HFF-Myc (cell line): ENCODE measurements at regions not wholly inside any gene's neighbourhood (a gene's known extent, or its start where the extent isn't known, plus 50 kb on each side); places are given as distances from the start of the nearest gene placed in this dataset.

ENCODE experiments used
- DNase-seq: peaks from one replicate; pipeline ENCODE4 v3.0.0-alpha.2; 2011; ENCODE audit warnings: low read depth; ENCODE audit errors: extremely low read depth
- H3K4me3 ChIP-seq: replicated peaks from 2 replicates; pipeline ENCODE4 v1.5.1; 2011; ENCODE audit warnings: low read depth, mild to moderate bottlenecking, control low read depth, low read length
- CTCF ChIP-seq: IDR thresholded peaks from 2 replicates; pipeline ENCODE4 v1.5.1; 2012; ENCODE audit warnings: mild to moderate bottlenecking, low read depth, low read length, control low read depth; ENCODE audit errors: missing control alignments

- H3K4me3 ChIP-seq, result no peak overlapping the region
- TF ChIP-seq CTCF, result no peak
- no peak for DNase-seq
Observed at GRCh38 chr20:6485351-6485750, 282.1 kb upstream of the BMP2 start.

- DNase-seq, result no peak
- no peak overlapping the region for H3K4me3 ChIP-seq
- no peak for TF ChIP-seq CTCF
Observed at GRCh38 chr20:6483727-6484126, 283.8 kb upstream of the BMP2 start.

- no peak for DNase-seq
- TF ChIP-seq CTCF, result no peak
- H3K4me3 ChIP-seq, result no peak overlapping the region
Observed at GRCh38 chr20:6482486-6482885, 285.0 kb upstream of the BMP2 start.

- no peak for DNase-seq
Observed at GRCh38 chr20:6480328-6481200, 286.9 kb upstream of the BMP2 start.

GRCh38 chr20:6473197-6473596 lies 294.3 kb upstream of the BMP2 start:
- H3K4me3 ChIP-seq, result no peak overlapping the region
- TF ChIP-seq CTCF, result no peak
- DNase-seq, result no peak

More at GRCh38 chr20:6480328-6481200, 286.9 kb upstream of the BMP2 start:
- no peak for TF ChIP-seq CTCF
- H3K4me3 ChIP-seq, result no peak overlapping the region

- no peak for DNase-seq
- no peak for TF ChIP-seq CTCF
- H3K4me3 ChIP-seq, result no peak overlapping the region
Observed at GRCh38 chr20:6471871-6472270, 295.6 kb upstream of the BMP2 start.
